ENCODE measurements at regions not wholly inside any gene's neighbourhood (a gene's known extent, or its start where the extent isn't known, plus 50 kb on each side); places are given as distances from the start of the nearest gene placed in this dataset.

DNA sequence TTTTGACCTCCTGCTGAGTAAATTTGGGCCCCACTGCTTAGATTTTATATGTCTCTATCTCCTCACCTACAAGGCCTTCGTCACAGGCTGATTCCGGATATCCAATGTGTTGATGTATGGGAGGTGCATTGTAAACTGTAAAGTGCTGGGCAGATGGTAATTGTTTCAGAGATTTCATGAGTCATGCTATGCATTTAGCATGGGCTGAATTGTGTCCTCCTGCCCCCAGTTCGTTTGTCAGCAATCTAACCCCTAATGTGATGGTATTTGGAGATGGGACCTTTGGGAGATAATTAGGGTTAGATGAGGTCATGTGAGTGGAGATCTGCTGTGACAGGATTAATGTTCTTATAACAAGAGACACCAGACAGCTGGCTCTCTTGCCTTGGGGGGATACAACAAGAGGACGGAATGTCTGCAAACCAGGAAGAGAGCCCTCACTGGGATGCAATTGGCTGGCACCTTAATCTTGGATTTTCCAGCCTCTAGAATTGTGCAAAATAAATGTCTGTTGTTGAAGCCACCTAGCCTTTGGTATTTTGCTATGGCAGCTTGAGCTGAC lies 101.8 kb upstream of the NLRP1 start:
- Histone ChIP-seq H3K4me3 (no peak overlapping the region), H3K4me1 (replicated peaks) (no peaks in the 10 kb centered on the region), H3K27me3 (replicated peaks; ENCODE audit: insufficient read depth) (no peaks in the 10 kb centered on the region), H3K27ac (no peak overlapping the region), H3K36me3 (no peaks in the 10 kb centered on the region), H3K9me3 (no peaks in the 10 kb centered on the region)
- intact Hi-C loops (cut with DNase I): no loop called here
- no peak for TF ChIP-seq POLR2A (IDR thresholded peaks at IDR 0.05)
- WGBS: 59% methylated on average over 4 of the region's 4 CpGs
- DNase-seq (ENCODE audit: low spot score): no peak

DNA sequence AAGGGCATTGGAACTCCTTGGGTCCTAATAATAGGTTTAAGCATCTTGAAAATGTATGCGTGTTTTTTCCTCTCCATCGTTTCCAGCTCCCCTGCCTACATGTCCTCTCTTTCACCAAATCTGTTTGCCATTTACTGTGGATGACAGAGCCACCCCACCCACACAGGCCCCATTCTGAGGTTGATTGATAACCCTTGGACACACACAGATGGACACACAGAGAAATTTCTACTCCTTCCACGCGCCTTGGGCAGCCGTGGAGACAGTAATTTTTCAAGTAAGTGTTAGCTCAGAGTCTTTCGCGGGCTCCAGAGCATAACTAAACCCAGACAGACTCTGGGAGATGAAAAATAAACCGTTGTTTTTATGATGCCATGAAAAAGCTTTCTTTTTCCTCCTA lies 103.3 kb upstream of the NLRP1 start:
- intact Hi-C loops (cut with DNase I): no loop called here

DNA sequence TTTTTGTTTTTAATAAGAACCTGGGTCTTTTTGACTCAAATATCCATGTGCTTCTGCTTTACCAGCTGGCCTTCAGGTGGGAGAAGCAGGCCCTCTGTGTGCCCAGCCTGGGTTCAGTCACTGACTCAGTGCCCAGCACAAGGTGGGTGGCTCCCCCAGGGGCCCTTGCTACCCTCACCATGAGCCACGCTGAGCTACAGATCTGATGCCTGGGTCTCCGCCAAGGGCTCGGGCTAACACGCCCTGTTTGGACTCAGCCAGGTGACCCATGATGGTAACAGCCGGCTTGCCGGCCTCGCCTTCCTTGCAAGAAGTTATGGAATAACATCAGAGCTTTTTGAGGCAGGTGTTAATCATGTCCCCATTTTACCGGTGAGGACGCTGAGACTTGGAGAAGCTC lies 109.5 kb upstream of the NLRP1 start:
- TF ChIP-seq, protein P1, sequence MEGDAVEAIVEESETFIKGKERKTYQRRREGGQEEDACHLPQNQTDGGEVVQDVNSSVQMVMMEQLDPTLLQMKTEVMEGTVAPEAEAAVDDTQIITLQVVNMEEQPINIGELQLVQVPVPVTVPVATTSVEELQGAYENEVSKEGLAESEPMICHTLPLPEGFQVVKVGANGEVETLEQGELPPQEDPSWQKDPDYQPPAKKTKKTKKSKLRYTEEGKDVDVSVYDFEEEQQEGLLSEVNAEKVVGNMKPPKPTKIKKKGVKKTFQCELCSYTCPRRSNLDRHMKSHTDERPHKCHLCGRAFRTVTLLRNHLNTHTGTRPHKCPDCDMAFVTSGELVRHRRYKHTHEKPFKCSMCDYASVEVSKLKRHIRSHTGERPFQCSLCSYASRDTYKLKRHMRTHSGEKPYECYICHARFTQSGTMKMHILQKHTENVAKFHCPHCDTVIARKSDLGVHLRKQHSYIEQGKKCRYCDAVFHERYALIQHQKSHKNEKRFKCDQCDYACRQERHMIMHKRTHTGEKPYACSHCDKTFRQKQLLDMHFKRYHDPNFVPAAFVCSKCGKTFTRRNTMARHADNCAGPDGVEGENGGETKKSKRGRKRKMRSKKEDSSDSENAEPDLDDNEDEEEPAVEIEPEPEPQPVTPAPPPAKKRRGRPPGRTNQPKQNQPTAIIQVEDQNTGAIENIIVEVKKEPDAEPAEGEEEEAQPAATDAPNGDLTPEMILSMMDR (IDR thresholded peaks at IDR 0.05): no peak
- TF ChIP-seq POLR2AphosphoS5 (IDR thresholded peaks at IDR 0.05): no peak
- TF ChIP-seq POLR2A (IDR thresholded peaks at IDR 0.05): no peak
- intact Hi-C loops (cut with DNase I): no loop called here
- Histone ChIP-seq H3K36me3 (no peaks in the 10 kb centered on the region), H3K27me3 (replicated peaks; ENCODE audit: insufficient read depth) (no peaks in the 10 kb centered on the region), H3K27ac (no peak overlapping the region), H3K4me3 (no peak overlapping the region), H3K4me1 (replicated peaks) (no peaks in the 10 kb centered on the region), H3K9me3 (no peaks in the 10 kb centered on the region)
- DNase-seq (ENCODE audit: low spot score): no peak
- WGBS: 58% methylated on average over 9 of the region's 9 CpGs

More for the DNA sequence above, 103.3 kb upstream of the NLRP1 start:
- DNase-seq (ENCODE audit: low spot score): no peak
- Histone ChIP-seq H3K9me3 (no peaks in the 10 kb centered on the region), H3K27me3 (replicated peaks; ENCODE audit: insufficient read depth) (no peaks in the 10 kb centered on the region), H3K4me3 (no peak overlapping the region), H3K27ac (no peak overlapping the region), H3K4me1 (replicated peaks) (no peaks in the 10 kb centered on the region), H3K36me3 (no peaks in the 10 kb centered on the region)
- 75% methylated on average over 8 of the region's 8 CpGs for WGBS
- TF ChIP-seq POLR2A (IDR thresholded peaks at IDR 0.05): no peak
- TF ChIP-seq POLR2AphosphoS5 (IDR thresholded peaks at IDR 0.05): no peak
- TF ChIP-seq, protein P1 (IDR thresholded peaks at IDR 0.05): no peak

DNA sequence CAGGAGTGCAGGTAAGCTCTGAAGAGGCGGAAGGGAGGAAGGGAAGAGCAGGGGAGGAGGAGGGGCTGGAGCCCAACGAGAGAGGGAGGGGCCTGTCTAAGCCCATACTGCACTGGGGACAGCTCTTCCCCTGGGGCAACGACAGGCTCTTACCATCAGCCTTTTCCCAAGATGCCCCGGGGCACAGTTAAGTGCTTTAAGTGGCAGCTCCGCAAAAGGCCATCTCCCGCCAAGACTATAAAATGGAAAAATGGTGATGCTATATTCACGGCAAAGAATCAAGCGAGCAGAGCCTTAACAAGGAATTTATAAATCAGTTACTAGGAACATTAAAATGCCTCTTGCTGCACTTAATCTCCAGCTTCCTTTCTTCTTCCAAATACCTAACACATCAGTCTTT lies 110.2 kb upstream of the NLRP1 start:
- Histone ChIP-seq H3K27ac (no peak overlapping the region), H3K4me1 (replicated peaks) (no peaks in the 10 kb centered on the region), H3K4me3 (no peak overlapping the region), H3K27me3 (replicated peaks; ENCODE audit: insufficient read depth) (no peaks in the 10 kb centered on the region), H3K9me3 (no peaks in the 10 kb centered on the region), H3K36me3 (no peaks in the 10 kb centered on the region)
- DNase-seq (ENCODE audit: low spot score): no peak
- intact Hi-C loops (cut with DNase I): no loop called here
- 19% methylated on average over 8 of the region's 8 CpGs for WGBS
- TF ChIP-seq POLR2A (IDR thresholded peaks at IDR 0.05) (no peak), POLR2AphosphoS5 (IDR thresholded peaks at IDR 0.05) (no peak)
- TF ChIP-seq, protein P1 (IDR thresholded peaks at IDR 0.05): no peak

DNA sequence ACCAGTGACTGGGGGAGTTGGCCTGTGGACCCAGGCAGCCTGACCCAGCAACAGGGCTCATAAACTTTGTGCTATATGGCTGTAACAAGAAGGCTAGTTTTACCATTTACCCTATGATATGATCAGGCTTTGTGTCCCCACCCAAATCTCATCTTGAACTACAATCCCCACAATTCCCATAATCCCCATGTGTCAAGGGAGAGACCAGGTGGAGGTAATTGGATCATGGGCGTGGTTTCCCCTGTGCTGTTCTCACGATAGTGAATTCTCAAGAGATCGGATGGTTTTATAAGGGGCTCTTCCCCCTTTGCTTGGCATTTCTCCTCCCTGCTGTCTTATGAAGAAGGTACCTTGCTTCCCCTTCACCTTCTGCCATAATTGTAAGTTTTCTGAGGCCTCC lies 111.2 kb upstream of the NLRP1 start:
- no peak overlapping the region for H3K4me3 ChIP-seq
- H3K27ac ChIP-seq: no peak overlapping the region
- intact Hi-C loops (cut with DNase I): no loop called here
- H3K27me3 ChIP-seq (replicated peaks; ENCODE audit: insufficient read depth): no peaks in the 10 kb centered on the region
- no peaks in the 10 kb centered on the region for H3K36me3 ChIP-seq
- no peaks in the 10 kb centered on the region for H3K9me3 ChIP-seq
- TF ChIP-seq POLR2AphosphoS5 (IDR thresholded peaks at IDR 0.05): no peak
- TF ChIP-seq POLR2A (IDR thresholded peaks at IDR 0.05): no peak
- TF ChIP-seq, protein P1 (IDR thresholded peaks at IDR 0.05): no peak
- no peaks in the 10 kb centered on the region for H3K4me1 ChIP-seq (replicated peaks)
- WGBS: 46% methylated on average over 3 of the region's 3 CpGs
- DNase-seq (ENCODE audit: low spot score): no peak

All from prostate gland (tissue), 2 donors.